Heart right ventricle (tissue), 16 donors: ENCODE measurements at regions not wholly inside any gene's neighbourhood (a gene's known extent, or its start where the extent isn't known, plus 50 kb on each side); places are given as distances from the start of the nearest gene placed in this dataset.

ENCODE experiments used
- ATAC-seq, 8 donors: fragments of 200-7000 bp; cut with Tn5 transposase; one replicate each; pipeline ENCODE4 v1.9.1; 2020; ENCODE audit warnings: mild to moderate bottlenecking in 8 of 8, moderate library complexity in 8 of 8, moderate number of reproducible peaks in 1 of 8
- DNase-seq, 2 donors: peaks; one replicate each; pipeline ENCODE4 v3.0.0-alpha.2; 2020
- H3K27ac ChIP-seq, 10 donors: fragments of 200-600 bp; sonication (generic) in 2 of 10; one replicate each; pipeline versions ENCODE4 v1.5.0 to v1.8.0; 2020 to 2022; ENCODE audit warnings: mild to moderate bottlenecking in 3 of 10
- H3K27me3 ChIP-seq, 7 donors: fragments of 200-600 bp; one replicate each; pipeline ENCODE4 v1.8.0; 2021 to 2022; ENCODE audit warnings: mild to moderate bottlenecking in 2 of 7
- H3K36me3 ChIP-seq, 9 donors: fragments of 200-600 bp; sonication (generic) in 1 of 9; one replicate each; pipeline versions ENCODE4 v1.5.0 to v1.8.0; 2020 to 2022; ENCODE audit warnings: mild to moderate bottlenecking in 2 of 9
- H3K4me1 ChIP-seq, 9 donors: fragments of 200-600 bp; sonication (generic) in 1 of 9; one replicate each; pipeline versions ENCODE4 v1.5.0 to v1.8.0; 2020 to 2022; ENCODE audit warnings: mild to moderate bottlenecking in 4 of 9
- H3K4me3 ChIP-seq, 10 donors: fragments of 200-600 bp; sonication (generic) in 2 of 10; one replicate each; pipeline versions ENCODE4 v1.5.0 to v1.8.0; 2020 to 2022; ENCODE audit warnings: mild to moderate bottlenecking in 7 of 10, moderate library complexity in 2 of 10
- H3K9me3 ChIP-seq, 11 donors: fragments of 200-600 bp in 10 of 11; sonication (generic) in 2 of 11; one replicate each; pipeline versions ENCODE4 v1.5.0 to v1.8.0; 2013 to 2022; ENCODE audit warnings: mild to moderate bottlenecking in 2 of 11, control low read depth in 1 of 11, moderate library complexity in 1 of 11
- CTCF ChIP-seq, 9 donors: fragments of 200-600 bp; sonication (generic) in 2 of 9; IDR thresholded peaks; one replicate each; pipeline versions ENCODE4 v1.5.0 to v1.8.0; 2021 to 2022; ENCODE audit warnings: antibody characterized with exemption in 9 of 9, mild to moderate bottlenecking in 5 of 9, moderate library complexity in 1 of 9
- WGBS, 2 donors: extraction: QIAGEN DNeasy Blood & Tissue Kit; methylation state at CpG; one replicate each; pipeline ENCODE4 v1.1.7; 2013; ENCODE audit warnings: inconsistent platforms in 1 of 2; 5-methylcytosine and 5-hydroxymethylcytosine counted together
- intact Hi-C, 10 donors: fragments of 100-400 bp; cut with DNase I; formaldehyde crosslinking; loops; one replicate each; pipeline versions ENCODE4 v1.11.1 to v1.14.2; 2022
- donor health status: Arrhythmogenic right ventricular cardiomyopathy.
- donor health status: ischemic (EF 13 %, LVEDD 7.1; RV severe dilation, severe dysfunction).
- donor health status: healthy with polysubstance abuse.
- donor health status: DM: no; HTN: yes; CAD: no.
- donor health status: DM: no; HTN: no; CAD: no.
- donor health status: ischemic (EF 25% LVEDD 6.9; RV normal size, moderate dysfunction).
- donor health status: ischemic (EF 25% LVEDD 5.7; RV mildly dilated, moderate dysfunction).
- donor health status: healthy.
- donor health status: DM: yes; HTN: yes; CAD: no.
- donor health status: Ischemic cardiomyopathy.
- donor health status: ischemic (EF 35%, LVEDD 5.7; RV mildly dilated, moderate dysfunction).
- donor health status: nonischemic (EF 11% LVEDD 7.7; RV severe dilation, severe dysfunction).
- donor health status: DM: yes; HTN: yes; CAD: no.
- donor health status: PGD.
- donor health status: ischemic (EF 29% LVEDD 5.4; RV normal size, mild dysfunction).
- donor health status: nonischemic (EF 23%, LVEDD 6.1; RV moderate dilation, normal function).

- intact Hi-C loops, result no loop called here
- no peak for TF ChIP-seq CTCF (IDR thresholded peaks at IDR 0.05)
- Histone ChIP-seq H3K27ac (no peak overlapping the region), H3K4me3 (no peak overlapping the region), H3K9me3 (peaks cover 0 to 2% (median 0%) of the 10 kb centered on the region in 11 donors), H3K36me3 (no peaks in the 10 kb centered on the region), H3K4me1 (no peaks in the 10 kb centered on the region), H3K27me3 (peaks cover 0 to 3% (median 0%) of the 10 kb centered on the region in 7 donors)
- DNase-seq (no peak), ATAC-seq (no peak)
- WGBS, 2 donors, result 29 to 33% methylated on average over 5 of the region's 5 CpGs
Measured at GRCh38 chr9:120324996-120325642, 254.8 kb downstream of the CDK5RAP2 start.

GRCh38 chr9:120324461-120324860 is 255.5 kb downstream of the CDK5RAP2 start:
- no peaks in the 10 kb centered on the region for H3K9me3 ChIP-seq
- 91 to 96% methylated on average over 2 of the region's 2 CpGs for WGBS, 2 donors
- H3K36me3 ChIP-seq, result no peaks in the 10 kb centered on the region
- no peak overlapping the region for H3K27ac ChIP-seq
- H3K27me3 ChIP-seq, result peaks cover 0 to 3% (median 0%) of the 10 kb centered on the region in 7 donors
- TF ChIP-seq CTCF (IDR thresholded peaks at IDR 0.05), result no peak
- no peak for ATAC-seq
- intact Hi-C loops, result no loop called here
- no peak overlapping the region for H3K4me3 ChIP-seq
- no peaks in the 10 kb centered on the region for H3K4me1 ChIP-seq
- no peak for DNase-seq

- Histone ChIP-seq H3K4me3 (no peak overlapping the region), H3K9me3 (no peaks in the 10 kb centered on the region), H3K4me1 (no peaks in the 10 kb centered on the region), H3K27ac (no peak overlapping the region), H3K27me3 (peaks cover 0 to 5% (median 0%) of the 10 kb centered on the region in 7 donors), H3K36me3 (no peaks in the 10 kb centered on the region)
- 56 to 70% methylated on average over 1 of the region's 1 CpG for WGBS, 2 donors
- intact Hi-C loops, result no loop called here
- ATAC-seq (no peak), DNase-seq (no peak)
- TF ChIP-seq CTCF (IDR thresholded peaks at IDR 0.05), result no peak
Measured at GRCh38 chr9:120323125-120323524, 256.8 kb downstream of the CDK5RAP2 start.

- Histone ChIP-seq H3K9me3 (peaks cover 0 to 10% (median 6%) of the 10 kb centered on the region in 11 donors), H3K4me1 (no peaks in the 10 kb centered on the region), H3K27ac (no peak overlapping the region), H3K4me3 (no peak overlapping the region), H3K27me3 (peaks cover 0 to 5% (median 0%) of the 10 kb centered on the region in 7 donors), H3K36me3 (no peaks in the 10 kb centered on the region)
- ATAC-seq (no peak), DNase-seq (no peak)
- WGBS, 2 donors, result 76 to 78% methylated on average over 3 of the region's 3 CpGs
- intact Hi-C loops, result no loop called here
- TF ChIP-seq CTCF (IDR thresholded peaks at IDR 0.05), result no peak
Measured at GRCh38 chr9:120319452-120319851, 260.5 kb downstream of the CDK5RAP2 start.
